Osteoblast (primary cell): ENCODE measurements at regions not wholly inside any gene's neighbourhood (a gene's known extent, or its start where the extent isn't known, plus 50 kb on each side); places are given as distances from the start of the nearest gene placed in this dataset.
"Not testable (repeated sequence)": the region's sequence is repeated elsewhere in the genome, so short reads cannot be mapped to it uniquely, and the experiment has no call there.

ENCODE experiments used
- DNase-seq: peaks from one replicate; pipeline ENCODE4 v3.0.0; 2011; ENCODE audit warnings: low spot score, mixed read lengths; ENCODE audit not compliant: insufficient read length; ENCODE audit errors: missing footprints
- H2AFZ ChIP-seq: 2 replicates; pipeline ENCODE4 v1.6.0; 2011; ENCODE audit warnings: mild to moderate bottlenecking, low read length
- H3K27ac ChIP-seq: 2 replicates; pipeline ENCODE4 v1.5.1; 2011; ENCODE audit warnings: mild to moderate bottlenecking, low read depth, low read length, moderate library complexity
- H3K27me3 ChIP-seq: 2 replicates; pipeline ENCODE4 v1.6.0; 2012; ENCODE audit warnings: mild to moderate bottlenecking, control low read depth, inconsistent platforms, low read length, moderate library complexity; ENCODE audit not compliant: insufficient read depth
- H3K36me3 ChIP-seq: 2 replicates; pipeline ENCODE4 v1.5.1; 2011; ENCODE audit warnings: mild to moderate bottlenecking, low read length, control low read depth, moderate library complexity; ENCODE audit not compliant: insufficient read depth
- H3K4me1 ChIP-seq: 2 replicates; pipeline ENCODE4 v1.5.1; 2011; ENCODE audit warnings: mild to moderate bottlenecking, low read length, control low read depth, moderate library complexity; ENCODE audit not compliant: insufficient read depth
- H3K4me2 ChIP-seq: 2 replicates; pipeline ENCODE4 v1.6.0; 2011; ENCODE audit warnings: mild to moderate bottlenecking, low read length; ENCODE audit not compliant: insufficient read depth
- H3K4me3 ChIP-seq: fragments of 200-600 bp; sonication (generic); 3 replicates; pipeline ENCODE4 v1.5.1; 2012; ENCODE audit warnings: mild to moderate bottlenecking, low read length, inconsistent platforms; ENCODE audit not compliant: insufficient read depth
- H3K79me2 ChIP-seq: 2 replicates; pipeline ENCODE4 v1.6.0; 2012; ENCODE audit warnings: mild to moderate bottlenecking, low read length, control low read depth, inconsistent platforms; ENCODE audit not compliant: insufficient read depth
- H3K9me3 ChIP-seq: 2 replicates; pipeline ENCODE4 v1.5.1; 2011; ENCODE audit warnings: low read depth, low read length, control low read depth
- H4K20me1 ChIP-seq: 2 replicates; pipeline ENCODE4 v1.6.0; 2012; ENCODE audit warnings: mild to moderate bottlenecking, low read length, control low read depth; ENCODE audit not compliant: insufficient read depth
- TF ChIP-seq, protein P1 (sequence below): IDR thresholded peaks from 2 replicates; pipeline ENCODE4 v1.5.1; 2011; ENCODE audit warnings: mild to moderate bottlenecking, low read depth, low read length, moderate library complexity; ENCODE audit errors: extremely low read depth

DNA sequence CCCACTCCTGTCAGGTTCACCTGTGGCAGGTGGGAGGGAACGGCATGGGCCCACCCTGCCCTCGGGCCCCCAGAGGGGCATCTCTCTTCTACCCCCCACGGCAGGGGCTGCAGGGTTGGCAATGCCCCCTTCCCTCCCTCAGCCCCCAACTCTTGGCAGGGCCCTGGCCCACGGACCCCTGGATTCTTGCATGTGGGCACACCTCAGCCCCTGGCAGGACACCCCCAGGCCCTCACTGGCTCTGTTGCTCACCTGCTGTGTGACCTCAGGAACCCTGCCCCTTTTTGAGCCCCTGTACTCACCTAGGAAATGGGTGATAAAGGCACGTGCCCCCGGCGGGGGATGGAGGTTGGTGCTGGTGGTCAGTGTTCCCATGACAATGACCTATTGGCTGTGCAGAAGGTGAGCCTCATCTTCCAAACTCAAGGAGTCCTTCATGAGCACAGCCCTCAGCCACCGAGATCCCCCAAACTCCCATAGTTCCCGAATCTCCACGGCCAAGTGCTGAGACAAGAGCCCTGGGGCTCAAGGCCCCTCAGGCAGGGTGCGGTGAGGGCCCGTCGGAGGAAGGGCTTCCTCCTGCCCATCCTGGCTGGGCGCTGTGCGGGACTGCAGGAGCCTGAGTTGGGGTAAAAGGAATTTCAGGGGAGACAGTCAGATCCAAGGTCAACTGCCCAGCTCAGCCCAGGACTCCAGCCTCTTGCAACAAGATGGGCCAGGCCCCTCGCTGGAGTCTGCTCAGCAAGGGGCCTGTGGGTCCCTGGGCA, 198.2 kb downstream of the IGLL1 start:
- H4K20me1 ChIP-seq: no peaks in the 10 kb centered on the region
- no peaks in the 10 kb centered on the region for H3K9me3 ChIP-seq
- no peak overlapping the region for H3K27ac ChIP-seq
- DNase-seq: peak; percentile 80
- H3K36me3 ChIP-seq: no peaks in the 10 kb centered on the region
- TF ChIP-seq, protein P1, sequence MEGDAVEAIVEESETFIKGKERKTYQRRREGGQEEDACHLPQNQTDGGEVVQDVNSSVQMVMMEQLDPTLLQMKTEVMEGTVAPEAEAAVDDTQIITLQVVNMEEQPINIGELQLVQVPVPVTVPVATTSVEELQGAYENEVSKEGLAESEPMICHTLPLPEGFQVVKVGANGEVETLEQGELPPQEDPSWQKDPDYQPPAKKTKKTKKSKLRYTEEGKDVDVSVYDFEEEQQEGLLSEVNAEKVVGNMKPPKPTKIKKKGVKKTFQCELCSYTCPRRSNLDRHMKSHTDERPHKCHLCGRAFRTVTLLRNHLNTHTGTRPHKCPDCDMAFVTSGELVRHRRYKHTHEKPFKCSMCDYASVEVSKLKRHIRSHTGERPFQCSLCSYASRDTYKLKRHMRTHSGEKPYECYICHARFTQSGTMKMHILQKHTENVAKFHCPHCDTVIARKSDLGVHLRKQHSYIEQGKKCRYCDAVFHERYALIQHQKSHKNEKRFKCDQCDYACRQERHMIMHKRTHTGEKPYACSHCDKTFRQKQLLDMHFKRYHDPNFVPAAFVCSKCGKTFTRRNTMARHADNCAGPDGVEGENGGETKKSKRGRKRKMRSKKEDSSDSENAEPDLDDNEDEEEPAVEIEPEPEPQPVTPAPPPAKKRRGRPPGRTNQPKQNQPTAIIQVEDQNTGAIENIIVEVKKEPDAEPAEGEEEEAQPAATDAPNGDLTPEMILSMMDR: no peak
- no peak overlapping the region for H2AFZ ChIP-seq
- no peak overlapping the region for H3K4me2 ChIP-seq
- H3K4me3 ChIP-seq: no peak overlapping the region
- H3K79me2 ChIP-seq: no peaks in the 10 kb centered on the region
- no peaks in the 10 kb centered on the region for H3K27me3 ChIP-seq
- no peaks in the 10 kb centered on the region for H3K4me1 ChIP-seq

DNA sequence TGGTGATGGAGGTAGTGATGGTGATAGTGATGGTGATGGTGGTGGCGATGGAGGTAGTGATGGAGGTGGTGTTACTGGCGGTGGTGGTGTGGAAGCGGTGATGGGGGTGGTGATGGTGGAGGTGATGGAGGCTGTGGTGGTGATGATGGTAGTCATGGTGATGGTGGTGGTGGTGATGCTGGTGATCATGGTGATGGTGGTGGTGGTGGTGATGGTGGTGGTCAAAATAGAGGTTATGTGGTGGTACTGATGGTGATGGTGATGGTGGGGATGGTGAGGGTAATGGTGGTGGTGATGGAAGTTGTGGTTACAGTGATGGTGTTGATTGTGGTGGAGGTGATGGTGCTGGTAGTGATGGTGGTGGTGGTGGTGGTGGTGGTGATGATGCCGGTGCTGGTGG, 199.2 kb downstream of the IGLL1 start:
- TF ChIP-seq, protein P1: no peak
- Histone ChIP-seq H3K4me3 (no peak overlapping the region), H3K4me1 (no peaks in the 10 kb centered on the region), H4K20me1 (no peaks in the 10 kb centered on the region), H3K27me3 (no peaks in the 10 kb centered on the region), H3K9me3 (no peaks in the 10 kb centered on the region), H3K79me2 (no peaks in the 10 kb centered on the region), H3K4me2 (no peak overlapping the region), H2AFZ (no peak overlapping the region), H3K36me3 (no peaks in the 10 kb centered on the region), H3K27ac (no peak overlapping the region)
- DNase-seq: no peak

DNA sequence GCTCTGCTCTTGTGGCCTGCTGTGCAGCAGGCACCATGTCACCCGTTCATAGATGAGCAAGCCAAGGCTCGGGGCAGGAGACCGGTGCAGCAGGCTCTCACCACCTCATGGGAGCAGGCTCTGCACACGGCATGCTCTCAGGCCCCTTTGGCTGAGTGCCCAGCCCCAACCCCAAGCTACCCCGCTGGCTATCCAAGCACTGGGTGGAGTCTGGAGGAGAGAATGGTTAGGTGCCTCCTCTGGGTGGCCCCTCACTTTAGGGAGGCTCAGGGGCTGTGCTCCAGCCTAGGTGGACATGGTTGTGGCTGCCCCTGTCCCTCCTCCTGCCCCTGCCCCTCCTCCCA, 199.9 kb downstream of the IGLL1 start:
- DNase-seq: peak; percentile 52
- H3K9me3 ChIP-seq: no peaks in the 10 kb centered on the region
- H3K4me1 ChIP-seq: no peaks in the 10 kb centered on the region
- no peaks in the 10 kb centered on the region for H4K20me1 ChIP-seq
- no peak overlapping the region for H3K27ac ChIP-seq
- H3K36me3 ChIP-seq: no peaks in the 10 kb centered on the region
- TF ChIP-seq, protein P1: no peak
- no peak overlapping the region for H2AFZ ChIP-seq
- H3K79me2 ChIP-seq: no peaks in the 10 kb centered on the region
- no peak overlapping the region for H3K4me2 ChIP-seq
- no peak overlapping the region for H3K4me3 ChIP-seq
- H3K27me3 ChIP-seq: no peaks in the 10 kb centered on the region

DNA sequence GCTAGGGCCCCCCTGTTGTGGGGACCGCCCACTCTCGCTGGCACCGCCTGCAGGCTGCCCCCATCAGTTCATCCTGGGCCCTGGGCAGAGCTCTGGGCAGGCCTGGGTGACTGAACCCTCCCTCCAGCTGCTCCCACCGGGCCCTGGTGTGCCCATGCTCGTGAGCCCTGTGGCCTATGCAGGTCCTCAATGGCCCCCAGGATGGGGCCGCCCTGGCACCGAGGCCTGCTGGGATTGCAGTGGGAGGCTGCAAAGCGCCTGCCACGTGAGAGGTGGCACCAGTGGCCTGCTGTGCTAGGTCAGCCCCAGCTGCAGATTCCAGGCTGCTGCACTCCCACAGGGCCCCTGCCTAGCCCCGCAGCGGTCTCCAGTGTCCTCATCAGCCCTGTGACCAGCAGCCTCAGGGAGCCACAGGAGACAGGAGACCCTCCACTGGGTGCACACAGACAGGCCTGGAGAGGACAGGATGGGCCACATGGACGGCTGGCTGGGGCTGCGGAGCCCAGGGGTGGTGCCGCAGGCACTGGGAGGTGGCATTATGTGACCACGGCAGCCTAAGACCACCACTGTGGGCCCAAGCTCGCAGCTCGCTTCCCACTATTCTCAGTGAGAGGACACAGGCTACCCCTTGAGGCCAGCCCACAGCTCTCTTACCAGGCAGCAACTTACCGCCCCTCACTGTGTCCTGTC, 199.4 kb downstream of the BCR start:
- H3K36me3 ChIP-seq, H3K27me3 ChIP-seq, H3K4me3 ChIP-seq, H3K79me2 ChIP-seq, H3K4me2 ChIP-seq, H4K20me1 ChIP-seq, H2AFZ ChIP-seq, H3K27ac ChIP-seq, H3K4me1 ChIP-seq, H3K9me3 ChIP-seq: not testable (repeated sequence)
- peak; percentile 71 for DNase-seq
